H1 (cell line): ENCODE measurements at regions not wholly inside any gene's neighbourhood (a gene's known extent, or its start where the extent isn't known, plus 50 kb on each side); places are given as distances from the start of the nearest gene placed in this dataset.

Experiments
- EGR1 ChIP-seq: IDR thresholded peaks from 2 replicates; pipeline ENCODE4 v1.6.1; 2011; ENCODE audit warnings: low read depth, low read length, borderline replicate concordance
- POLR2A ChIP-seq, 2 experiments: IDR thresholded peaks; 1 replicate in 1 of 2; 2 replicates in 1 of 2; pipeline ENCODE4 v1.6.1; 2011; ENCODE audit warnings: low read depth in 2 of 2, low read length in 2 of 2, mild to moderate bottlenecking in 2 of 2; ENCODE audit errors: control extremely low read depth in 1 of 2
- TF ChIP-seq, protein P1 (sequence below), 3 experiments: IDR thresholded peaks; 1 replicate in 2 of 3; 2 replicates in 1 of 3; pipeline versions ENCODE4 v1.5.1 to v1.6.1; 2011; ENCODE audit warnings: low read length in 3 of 3, mild to moderate bottlenecking in 3 of 3, inconsistent platforms in 2 of 3, low read depth in 1 of 3, moderate library complexity in 1 of 3; ENCODE audit not compliant: insufficient read depth in 1 of 3; ENCODE audit errors: control extremely low read depth in 1 of 3
- TF ChIP-seq, protein P2 (sequence below): fragments of 300-600 bp; sonication (generic); IDR thresholded peaks from 2 replicates; pipeline ENCODE4 v1.7.1; 2012; ENCODE audit warnings: low read length, moderate library complexity, mild to moderate bottlenecking, inconsistent platforms; ENCODE audit not compliant: insufficient replicate concordance

DNA sequence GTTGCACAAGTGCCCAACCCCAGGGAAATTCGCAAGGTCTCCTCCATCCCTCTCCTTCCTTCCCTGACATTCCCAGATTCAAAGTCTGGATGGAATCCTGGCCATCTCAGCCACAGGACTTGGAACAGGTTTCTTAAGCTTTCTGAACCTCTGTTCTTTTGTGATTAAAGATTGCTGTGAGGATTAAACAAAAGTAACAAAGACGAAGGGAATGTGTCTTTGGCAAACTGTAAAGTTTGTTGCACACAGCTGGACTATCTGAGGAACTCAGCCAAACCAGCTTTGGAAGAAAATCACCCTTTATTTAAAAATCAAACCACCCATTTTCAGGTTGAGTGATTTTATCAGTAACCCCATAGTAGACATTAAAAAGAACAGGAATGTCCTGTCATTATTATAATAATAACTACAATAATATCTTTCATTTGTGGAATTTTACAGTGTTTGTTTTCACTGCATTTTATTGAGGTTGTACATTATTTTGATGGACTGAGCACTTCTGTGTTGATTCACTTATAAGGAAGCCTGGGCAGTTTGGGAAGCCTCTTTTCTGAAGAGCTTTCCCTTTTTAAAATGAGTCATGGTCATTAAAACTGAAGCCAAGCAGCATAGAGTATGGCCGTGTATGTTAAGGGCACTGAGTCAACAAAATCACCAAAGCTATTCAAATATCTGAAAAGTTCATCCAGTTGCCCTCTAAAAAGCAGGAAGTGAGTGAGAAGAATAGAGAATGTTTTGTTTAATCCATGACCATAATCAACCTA is 310.2 kb downstream of the AGTPBP1 start (continued):
- TF ChIP-seq, protein P1, sequence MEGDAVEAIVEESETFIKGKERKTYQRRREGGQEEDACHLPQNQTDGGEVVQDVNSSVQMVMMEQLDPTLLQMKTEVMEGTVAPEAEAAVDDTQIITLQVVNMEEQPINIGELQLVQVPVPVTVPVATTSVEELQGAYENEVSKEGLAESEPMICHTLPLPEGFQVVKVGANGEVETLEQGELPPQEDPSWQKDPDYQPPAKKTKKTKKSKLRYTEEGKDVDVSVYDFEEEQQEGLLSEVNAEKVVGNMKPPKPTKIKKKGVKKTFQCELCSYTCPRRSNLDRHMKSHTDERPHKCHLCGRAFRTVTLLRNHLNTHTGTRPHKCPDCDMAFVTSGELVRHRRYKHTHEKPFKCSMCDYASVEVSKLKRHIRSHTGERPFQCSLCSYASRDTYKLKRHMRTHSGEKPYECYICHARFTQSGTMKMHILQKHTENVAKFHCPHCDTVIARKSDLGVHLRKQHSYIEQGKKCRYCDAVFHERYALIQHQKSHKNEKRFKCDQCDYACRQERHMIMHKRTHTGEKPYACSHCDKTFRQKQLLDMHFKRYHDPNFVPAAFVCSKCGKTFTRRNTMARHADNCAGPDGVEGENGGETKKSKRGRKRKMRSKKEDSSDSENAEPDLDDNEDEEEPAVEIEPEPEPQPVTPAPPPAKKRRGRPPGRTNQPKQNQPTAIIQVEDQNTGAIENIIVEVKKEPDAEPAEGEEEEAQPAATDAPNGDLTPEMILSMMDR (IDR thresholded peaks at IDR 0.05; ENCODE audit: control extremely low read depth in 1 of 3, insufficient read depth in 1 of 3, low read depth in 1 of 3, low read length in 3 of 3) = no peak
- TF ChIP-seq, protein P2, sequence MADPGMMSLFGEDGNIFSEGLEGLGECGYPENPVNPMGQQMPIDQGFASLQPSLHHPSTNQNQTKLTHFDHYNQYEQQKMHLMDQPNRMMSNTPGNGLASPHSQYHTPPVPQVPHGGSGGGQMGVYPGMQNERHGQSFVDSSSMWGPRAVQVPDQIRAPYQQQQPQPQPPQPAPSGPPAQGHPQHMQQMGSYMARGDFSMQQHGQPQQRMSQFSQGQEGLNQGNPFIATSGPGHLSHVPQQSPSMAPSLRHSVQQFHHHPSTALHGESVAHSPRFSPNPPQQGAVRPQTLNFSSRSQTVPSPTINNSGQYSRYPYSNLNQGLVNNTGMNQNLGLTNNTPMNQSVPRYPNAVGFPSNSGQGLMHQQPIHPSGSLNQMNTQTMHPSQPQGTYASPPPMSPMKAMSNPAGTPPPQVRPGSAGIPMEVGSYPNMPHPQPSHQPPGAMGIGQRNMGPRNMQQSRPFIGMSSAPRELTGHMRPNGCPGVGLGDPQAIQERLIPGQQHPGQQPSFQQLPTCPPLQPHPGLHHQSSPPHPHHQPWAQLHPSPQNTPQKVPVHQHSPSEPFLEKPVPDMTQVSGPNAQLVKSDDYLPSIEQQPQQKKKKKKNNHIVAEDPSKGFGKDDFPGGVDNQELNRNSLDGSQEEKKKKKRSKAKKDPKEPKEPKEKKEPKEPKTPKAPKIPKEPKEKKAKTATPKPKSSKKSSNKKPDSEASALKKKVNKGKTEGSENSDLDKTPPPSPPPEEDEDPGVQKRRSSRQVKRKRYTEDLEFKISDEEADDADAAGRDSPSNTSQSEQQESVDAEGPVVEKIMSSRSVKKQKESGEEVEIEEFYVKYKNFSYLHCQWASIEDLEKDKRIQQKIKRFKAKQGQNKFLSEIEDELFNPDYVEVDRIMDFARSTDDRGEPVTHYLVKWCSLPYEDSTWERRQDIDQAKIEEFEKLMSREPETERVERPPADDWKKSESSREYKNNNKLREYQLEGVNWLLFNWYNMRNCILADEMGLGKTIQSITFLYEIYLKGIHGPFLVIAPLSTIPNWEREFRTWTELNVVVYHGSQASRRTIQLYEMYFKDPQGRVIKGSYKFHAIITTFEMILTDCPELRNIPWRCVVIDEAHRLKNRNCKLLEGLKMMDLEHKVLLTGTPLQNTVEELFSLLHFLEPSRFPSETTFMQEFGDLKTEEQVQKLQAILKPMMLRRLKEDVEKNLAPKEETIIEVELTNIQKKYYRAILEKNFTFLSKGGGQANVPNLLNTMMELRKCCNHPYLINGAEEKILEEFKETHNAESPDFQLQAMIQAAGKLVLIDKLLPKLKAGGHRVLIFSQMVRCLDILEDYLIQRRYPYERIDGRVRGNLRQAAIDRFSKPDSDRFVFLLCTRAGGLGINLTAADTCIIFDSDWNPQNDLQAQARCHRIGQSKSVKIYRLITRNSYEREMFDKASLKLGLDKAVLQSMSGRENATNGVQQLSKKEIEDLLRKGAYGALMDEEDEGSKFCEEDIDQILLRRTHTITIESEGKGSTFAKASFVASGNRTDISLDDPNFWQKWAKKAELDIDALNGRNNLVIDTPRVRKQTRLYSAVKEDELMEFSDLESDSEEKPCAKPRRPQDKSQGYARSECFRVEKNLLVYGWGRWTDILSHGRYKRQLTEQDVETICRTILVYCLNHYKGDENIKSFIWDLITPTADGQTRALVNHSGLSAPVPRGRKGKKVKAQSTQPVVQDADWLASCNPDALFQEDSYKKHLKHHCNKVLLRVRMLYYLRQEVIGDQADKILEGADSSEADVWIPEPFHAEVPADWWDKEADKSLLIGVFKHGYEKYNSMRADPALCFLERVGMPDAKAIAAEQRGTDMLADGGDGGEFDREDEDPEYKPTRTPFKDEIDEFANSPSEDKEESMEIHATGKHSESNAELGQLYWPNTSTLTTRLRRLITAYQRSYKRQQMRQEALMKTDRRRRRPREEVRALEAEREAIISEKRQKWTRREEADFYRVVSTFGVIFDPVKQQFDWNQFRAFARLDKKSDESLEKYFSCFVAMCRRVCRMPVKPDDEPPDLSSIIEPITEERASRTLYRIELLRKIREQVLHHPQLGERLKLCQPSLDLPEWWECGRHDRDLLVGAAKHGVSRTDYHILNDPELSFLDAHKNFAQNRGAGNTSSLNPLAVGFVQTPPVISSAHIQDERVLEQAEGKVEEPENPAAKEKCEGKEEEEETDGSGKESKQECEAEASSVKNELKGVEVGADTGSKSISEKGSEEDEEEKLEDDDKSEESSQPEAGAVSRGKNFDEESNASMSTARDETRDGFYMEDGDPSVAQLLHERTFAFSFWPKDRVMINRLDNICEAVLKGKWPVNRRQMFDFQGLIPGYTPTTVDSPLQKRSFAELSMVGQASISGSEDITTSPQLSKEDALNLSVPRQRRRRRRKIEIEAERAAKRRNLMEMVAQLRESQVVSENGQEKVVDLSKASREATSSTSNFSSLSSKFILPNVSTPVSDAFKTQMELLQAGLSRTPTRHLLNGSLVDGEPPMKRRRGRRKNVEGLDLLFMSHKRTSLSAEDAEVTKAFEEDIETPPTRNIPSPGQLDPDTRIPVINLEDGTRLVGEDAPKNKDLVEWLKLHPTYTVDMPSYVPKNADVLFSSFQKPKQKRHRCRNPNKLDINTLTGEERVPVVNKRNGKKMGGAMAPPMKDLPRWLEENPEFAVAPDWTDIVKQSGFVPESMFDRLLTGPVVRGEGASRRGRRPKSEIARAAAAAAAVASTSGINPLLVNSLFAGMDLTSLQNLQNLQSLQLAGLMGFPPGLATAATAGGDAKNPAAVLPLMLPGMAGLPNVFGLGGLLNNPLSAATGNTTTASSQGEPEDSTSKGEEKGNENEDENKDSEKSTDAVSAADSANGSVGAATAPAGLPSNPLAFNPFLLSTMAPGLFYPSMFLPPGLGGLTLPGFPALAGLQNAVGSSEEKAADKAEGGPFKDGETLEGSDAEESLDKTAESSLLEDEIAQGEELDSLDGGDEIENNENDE = no peak
- TF ChIP-seq POLR2A (IDR thresholded peaks at IDR 0.05; ENCODE audit: control extremely low read depth in 1 of 2, low read depth in 2 of 2, low read length in 2 of 2) (no peak), EGR1 (no peak)
